RCC 7860 (cell line): ENCODE measurements at regions not wholly inside any gene's neighbourhood (a gene's known extent, or its start where the extent isn't known, plus 50 kb on each side); places are given as distances from the start of the nearest gene placed in this dataset.
"Not testable (repeated sequence)": the region's sequence is repeated elsewhere in the genome, so short reads cannot be mapped to it uniquely, and the experiment has no call there.

Experiments
- DNase-seq: peaks from one replicate; pipeline ENCODE4 v3.0.0-alpha.2; 2015; ENCODE audit warnings: low spot score
- FAIRE-seq: peaks from 2 replicates; lab custom pipeline; 2012; peaks lifted over from hg19 to GRCh38; lab: Jason Lieb, UNC

- no peak for FAIRE-seq
- DNase-seq, result no peak
Observed at GRCh38 chr2:82234283-82234874, 1929.8 kb upstream of the LRRTM1 start.

GRCh38 chr2:82233806-82234205 lies 1929.3 kb upstream of the LRRTM1 start:
- no peak for FAIRE-seq
- no peak for DNase-seq

GRCh38 chr2:82230406-82230805 lies 1925.9 kb upstream of the LRRTM1 start:
- no peak for FAIRE-seq
- DNase-seq, result no peak

GRCh38 chr2:82226441-82226840 lies 1921.9 kb upstream of the LRRTM1 start:
- DNase-seq, result no peak
- no peak for FAIRE-seq

- FAIRE-seq (no peak), DNase-seq (no peak)
Observed at GRCh38 chr2:82224301-82224940, 1919.9 kb upstream of the LRRTM1 start.

GRCh38 chr2:82215212-82215611 lies 1910.7 kb upstream of the LRRTM1 start:
- DNase-seq, result no peak
- FAIRE-seq, result no peak

- FAIRE-seq (no peak), DNase-seq (no peak)
Observed at GRCh38 chr2:82199493-82199852, 1894.9 kb upstream of the LRRTM1 start.

- FAIRE-seq (no peak), DNase-seq (no peak)
Observed at GRCh38 chr2:82198809-82199492, 1894.4 kb upstream of the LRRTM1 start.

- FAIRE-seq (no peak), DNase-seq (no peak)
Observed at GRCh38 chr2:82182270-82182669, 1877.7 kb upstream of the LRRTM1 start.

GRCh38 chr2:82175210-82175609 lies 1870.7 kb upstream of the LRRTM1 start:
- FAIRE-seq, DNase-seq: not testable (repeated sequence)

GRCh38 chr2:82172483-82172882 lies 1867.9 kb upstream of the LRRTM1 start:
- DNase-seq (no peak), FAIRE-seq (no peak)

- DNase-seq (no peak), FAIRE-seq (no peak)
Observed at GRCh38 chr2:82169379-82169778, 1864.8 kb upstream of the LRRTM1 start.

- DNase-seq (no peak), FAIRE-seq (no peak)
Observed at GRCh38 chr2:82165377-82165776, 1860.8 kb upstream of the LRRTM1 start.

- no peak for FAIRE-seq
- no peak for DNase-seq
Observed at GRCh38 chr2:82158150-82158549, 1853.6 kb upstream of the LRRTM1 start.

GRCh38 chr2:82155469-82155868 lies 1850.9 kb upstream of the LRRTM1 start:
- FAIRE-seq (no peak), DNase-seq (no peak)

GRCh38 chr2:82143343-82143742 lies 1838.8 kb upstream of the LRRTM1 start:
- no peak for FAIRE-seq
- no peak for DNase-seq

GRCh38 chr2:82139979-82140611 lies 1835.5 kb upstream of the LRRTM1 start:
- no peak for FAIRE-seq

GRCh38 chr2:82137441-82137840 lies 1832.9 kb upstream of the LRRTM1 start:
- FAIRE-seq, result no peak
- no peak for DNase-seq

More at GRCh38 chr2:82139979-82140611, 1835.5 kb upstream of the LRRTM1 start:
- no peak for DNase-seq

- no peak for DNase-seq
- no peak for FAIRE-seq
Observed at GRCh38 chr2:82128051-82128450, 1823.5 kb upstream of the LRRTM1 start.

- no peak for DNase-seq
- no peak for FAIRE-seq
Observed at GRCh38 chr2:82124629-82125028, 1820.1 kb upstream of the LRRTM1 start.

GRCh38 chr2:82120654-82121053 lies 1816.1 kb upstream of the LRRTM1 start:
- FAIRE-seq (no peak), DNase-seq (no peak)

- no peak for FAIRE-seq
- no peak for DNase-seq
Observed at GRCh38 chr2:82120115-82120514, 1815.6 kb upstream of the LRRTM1 start.
